ENCODE measurements at regions not wholly inside any gene's neighbourhood (a gene's known extent, or its start where the extent isn't known, plus 50 kb on each side); places are given as distances from the start of the nearest gene placed in this dataset.

DNA sequence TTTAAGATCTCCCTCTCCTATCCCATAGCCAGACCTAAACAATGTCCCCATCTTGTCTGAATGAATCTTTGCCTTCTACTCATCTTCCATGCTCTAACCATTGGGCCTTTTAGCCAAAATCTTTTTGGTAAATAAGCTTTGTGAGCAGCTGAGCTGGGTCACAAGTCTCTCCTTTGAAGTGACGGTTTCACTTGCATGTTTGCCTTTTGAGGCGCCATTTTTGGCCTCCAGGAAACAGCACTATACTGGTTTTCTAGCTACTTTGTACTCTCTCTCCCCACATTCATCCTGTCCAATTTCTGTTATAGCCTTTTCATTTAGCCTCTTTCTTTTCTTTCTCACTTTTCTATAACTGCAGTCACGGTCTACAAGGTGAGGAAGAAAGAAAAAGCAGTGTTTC, 195.5 kb upstream of the C9orf72 start:
- 81% methylated on average over 3 of the region's 3 CpGs; no CpG with 5 or more reads in 1 of the 2 experiments for WGBS, 2 experiments (ENCODE audit: extremely low coverage in 1 of 2, insufficient coverage in 1 of 2, insufficient read length in 1 of 2, insufficient replicate concordance in 2 of 2, low coverage in 1 of 2, low lambda C conversion rate in 2 of 2, missing lambda C conversion rate in 1 of 2)
- Histone ChIP-seq H3K79me2 (ENCODE audit: control insufficient read depth in 1 of 2, insufficient read depth in 2 of 2, low read length in 2 of 2) (no peaks in the 10 kb centered on the region), H2BK5ac (ENCODE audit: low read depth, low read length) (no peak overlapping the region), H3K9me3 (ENCODE audit: insufficient read depth in 2 of 2, low read depth in 1 of 2, low read length in 1 of 2) (0 out of 4 replicates have a peak, but pooled peaks cover 0 to 3% of the 10 kb centered on the region in 2 experiments), H4K8ac (ENCODE audit: extremely low read depth, insufficient read depth, low read length) (no peak overlapping the region), H3K56ac (replicated peaks; ENCODE audit: insufficient read length, low read depth, low read length) (no peak overlapping the region), H2BK15ac (ENCODE audit: low read length) (no peak overlapping the region), H3K79me1 (ENCODE audit: low read depth, low read length) (no peaks in the 10 kb centered on the region), H4K20me1 (replicated peaks in 1 of 2; ENCODE audit: control insufficient read depth in 1 of 2, insufficient read depth in 2 of 2, low read length in 2 of 2) (no peaks in the 10 kb centered on the region), H4K91ac (replicated peaks; ENCODE audit: insufficient read length, low read length) (no peak overlapping the region), H3K23ac (ENCODE audit: insufficient read length) (no peak overlapping the region), H4K5ac (ENCODE audit: insufficient read length, low read depth, low read length) (no peak overlapping the region), H3K23me2 (ENCODE audit: low read depth, low read length) (no peaks in the 10 kb centered on the region), H3K36me3 (ENCODE audit: control insufficient read depth in 2 of 4, insufficient read depth in 4 of 4, low read length in 3 of 4) (no peaks in the 10 kb centered on the region), H2BK20ac (ENCODE audit: low read length) (no peak overlapping the region), H3K14ac (ENCODE audit: insufficient read length) (no peak overlapping the region), H3K4me3 (ENCODE audit: extremely low read depth in 1 of 4, insufficient read depth in 2 of 4, low read depth in 3 of 4, low read length in 4 of 4) (no peak overlapping the region), H3K18ac (ENCODE audit: extremely low read depth, low read length) (no peak overlapping the region), H3K4ac (replicated peaks; ENCODE audit: insufficient read length, low read depth, low read length) (no peak overlapping the region), H2BK12ac (ENCODE audit: low read depth, low read length) (no peak overlapping the region), H3K4me1 (replicated peaks in 1 of 4; ENCODE audit: control insufficient read depth in 3 of 4, insufficient read depth in 4 of 4, low read length in 3 of 4) (peaks cover 0 to 14% (median 12%) of the 10 kb centered on the region in 4 experiments; a peak in 4 of 7 replicates), H2BK120ac (replicated peaks; ENCODE audit: low read depth, low read length) (no peak overlapping the region), H2AFZ (ENCODE audit: low read length) (no peak overlapping the region), H3K4me2 (ENCODE audit: insufficient read depth in 1 of 2, low read depth in 2 of 2, low read length in 2 of 2) (no peak overlapping the region), H2AK5ac (ENCODE audit: low read depth, low read length) (no peak overlapping the region), H3K27ac (ENCODE audit: low read depth, low read length) (no peak overlapping the region), H3K27me3 (replicated peaks in 1 of 4; ENCODE audit: control insufficient read depth in 3 of 4, extremely low read depth in 1 of 4, insufficient read depth in 3 of 4, low read length in 3 of 4) (no peaks in the 10 kb centered on the region), H3K9ac (replicated peaks in 1 of 4; ENCODE audit: extremely low read depth in 1 of 4, low read depth in 3 of 4, low read length in 3 of 4) (no peak overlapping the region)
- no peak for DNase-seq (ENCODE audit: low read depth in 1 of 2, low spot score in 2 of 2)
- FAIRE-seq, result no peak
- POLR2A ChIA-PET (ENCODE audit: partially characterized antibody), result no interaction called here
- CTCF ChIA-PET (ENCODE audit: partially characterized antibody), result interaction anchor here (0.6 to 1.6 kb wide), 2 partner anchors 9 to 285 kb away, joined by 3 to 4 read pairs; no protein-coding TSS in a partner anchor
- TF ChIP-seq SIRT6 (IDR thresholded peaks at IDR 0.05; ENCODE audit: low read length), result no peak
- no peak for TF ChIP-seq CEBPB (IDR thresholded peaks at IDR 0.05; ENCODE audit: low read depth, low read length)
- TF ChIP-seq, protein P1, sequence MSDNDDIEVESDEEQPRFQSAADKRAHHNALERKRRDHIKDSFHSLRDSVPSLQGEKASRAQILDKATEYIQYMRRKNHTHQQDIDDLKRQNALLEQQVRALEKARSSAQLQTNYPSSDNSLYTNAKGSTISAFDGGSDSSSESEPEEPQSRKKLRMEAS (IDR thresholded peaks at IDR 0.05), result no peak
- TF ChIP-seq, protein P2, sequence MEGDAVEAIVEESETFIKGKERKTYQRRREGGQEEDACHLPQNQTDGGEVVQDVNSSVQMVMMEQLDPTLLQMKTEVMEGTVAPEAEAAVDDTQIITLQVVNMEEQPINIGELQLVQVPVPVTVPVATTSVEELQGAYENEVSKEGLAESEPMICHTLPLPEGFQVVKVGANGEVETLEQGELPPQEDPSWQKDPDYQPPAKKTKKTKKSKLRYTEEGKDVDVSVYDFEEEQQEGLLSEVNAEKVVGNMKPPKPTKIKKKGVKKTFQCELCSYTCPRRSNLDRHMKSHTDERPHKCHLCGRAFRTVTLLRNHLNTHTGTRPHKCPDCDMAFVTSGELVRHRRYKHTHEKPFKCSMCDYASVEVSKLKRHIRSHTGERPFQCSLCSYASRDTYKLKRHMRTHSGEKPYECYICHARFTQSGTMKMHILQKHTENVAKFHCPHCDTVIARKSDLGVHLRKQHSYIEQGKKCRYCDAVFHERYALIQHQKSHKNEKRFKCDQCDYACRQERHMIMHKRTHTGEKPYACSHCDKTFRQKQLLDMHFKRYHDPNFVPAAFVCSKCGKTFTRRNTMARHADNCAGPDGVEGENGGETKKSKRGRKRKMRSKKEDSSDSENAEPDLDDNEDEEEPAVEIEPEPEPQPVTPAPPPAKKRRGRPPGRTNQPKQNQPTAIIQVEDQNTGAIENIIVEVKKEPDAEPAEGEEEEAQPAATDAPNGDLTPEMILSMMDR (IDR thresholded peaks at IDR 0.05; ENCODE audit: control extremely low read depth in 1 of 3, insufficient read depth in 1 of 3, low read depth in 1 of 3, low read length in 3 of 3), result no peak
- TF ChIP-seq BRCA1 (IDR thresholded peaks at IDR 0.05; ENCODE audit: low read depth, low read length), result no peak
- no peak for TF ChIP-seq ATF3 (IDR thresholded peaks at IDR 0.05; ENCODE audit: insufficient read depth, low read depth, low read length)
- no peak for TF ChIP-seq CTBP2 (IDR thresholded peaks at IDR 0.05; ENCODE audit: borderline replicate concordance, insufficient read depth, insufficient read length, low read length)
- TF ChIP-seq FOSL1 (IDR thresholded peaks at IDR 0.05; ENCODE audit: insufficient read depth, low read depth, low read length), result no peak
- no peak for TF ChIP-seq TAF1 (IDR thresholded peaks at IDR 0.05; ENCODE audit: low read depth, low read length)
- no peak for TF ChIP-seq TEAD4 (IDR thresholded peaks at IDR 0.05; ENCODE audit: low read depth, low read length)
